Suprapubic skin (tissue), 4 donors: ENCODE measurements at regions not wholly inside any gene's neighbourhood (a gene's known extent, or its start where the extent isn't known, plus 50 kb on each side); places are given as distances from the start of the nearest gene placed in this dataset.
"Not testable (repeated sequence)": the region's sequence is repeated elsewhere in the genome, so short reads cannot be mapped to it uniquely, and the experiment has no call there.

Source experiments
- CTCF ChIP-seq, 2 donors: fragments of 200-600 bp in 1 of 2; fragments of 450-650 bp in 1 of 2; sonication (generic) in 1 of 2; IDR thresholded peaks; one replicate each; pipeline ENCODE4 v1.5.1; 2016 to 2019; ENCODE audit warnings: antibody characterized with exemption in 2 of 2, mild to moderate bottlenecking in 1 of 2, moderate library complexity in 1 of 2
- POLR2A ChIP-seq, 2 donors: fragments of 450-650 bp; IDR thresholded peaks; one replicate each; pipeline ENCODE4 v1.6.1; 2017; ENCODE audit warnings: antibody characterized with exemption in 2 of 2, mild to moderate bottlenecking in 2 of 2, moderate library complexity in 2 of 2
- POLR2AphosphoS5 ChIP-seq, 3 donors: sonication (generic); formaldehyde crosslinking; IDR thresholded peaks; one replicate each; pipeline ENCODE4 v1.6.1; 2017; ENCODE audit warnings: antibody characterized with exemption in 3 of 3

GRCh38 chr10:47609311-47609710, 85.9 kb upstream of the AGAP9 start:
- not testable (repeated sequence) for TF ChIP-seq CTCF, POLR2A, POLR2AphosphoS5 (IDR thresholded peaks at IDR 0.05)
